Prostate gland (tissue), 2 donors: ENCODE measurements at regions not wholly inside any gene's neighbourhood (a gene's known extent, or its start where the extent isn't known, plus 50 kb on each side); places are given as distances from the start of the nearest gene placed in this dataset.

Experiments used
- DNase-seq: peaks from one replicate; pipeline ENCODE4 v3.0.0-alpha.2; 2019; ENCODE audit warnings: low spot score
- H3K27ac ChIP-seq, 2 donors: fragments of 200-600 bp; sonication (generic); 2 replicates each; pipeline ENCODE4 v1.5.1; 2017 to 2019
- H3K27me3 ChIP-seq: fragments of 200-600 bp; sonication (generic); replicated peaks from 2 replicates; pipeline ENCODE4 v1.5.1; 2019; ENCODE audit not compliant: insufficient read depth
- H3K36me3 ChIP-seq, 2 donors: fragments of 200-600 bp; sonication (generic); 1 replicate in 1 of 2; 2 replicates in 1 of 2; pipeline versions ENCODE4 v1.5.1 to v1.8.1; 2017 to 2019
- H3K4me1 ChIP-seq: fragments of 200-600 bp; sonication (generic); replicated peaks from 2 replicates; pipeline ENCODE4 v1.5.1; 2019
- H3K4me3 ChIP-seq, 2 donors: fragments of 200-600 bp; sonication (generic); 2 replicates each; pipeline ENCODE4 v1.5.1; 2017 to 2019
- H3K9me3 ChIP-seq: fragments of 200-600 bp; sonication (generic); 2 replicates; pipeline ENCODE4 v1.5.1; 2017
- CTCF ChIP-seq, 4 experiments: fragments of 200-600 bp in 2 of 4; fragments of 450-650 bp in 2 of 4; sonication (generic) in 2 of 4; IDR thresholded peaks; 1 replicate in 3 of 4; 2 replicates in 1 of 4; pipeline ENCODE4 v1.5.1; 2016 to 2019; ENCODE audit warnings: antibody characterized with exemption in 4 of 4, mild to moderate bottlenecking in 2 of 4, moderate library complexity in 2 of 4
- POLR2A ChIP-seq: fragments of 450-650 bp; IDR thresholded peaks from one replicate; pipeline ENCODE4 v1.6.1; 2016; ENCODE audit warnings: antibody characterized with exemption, mild to moderate bottlenecking
- POLR2AphosphoS5 ChIP-seq: sonication (generic); formaldehyde crosslinking; IDR thresholded peaks from one replicate; pipeline ENCODE4 v1.6.1; 2017; ENCODE audit warnings: antibody characterized with exemption
- WGBS: methylation state at CpG from one replicate; pipeline ENCODE4 v1.1.5; 2018; 5-methylcytosine and 5-hydroxymethylcytosine counted together
- intact Hi-C: fragments of 100-400 bp; cut with DNase I; formaldehyde crosslinking; loops from one replicate; pipeline ENCODE4 v1.14.2; 2022

DNA sequence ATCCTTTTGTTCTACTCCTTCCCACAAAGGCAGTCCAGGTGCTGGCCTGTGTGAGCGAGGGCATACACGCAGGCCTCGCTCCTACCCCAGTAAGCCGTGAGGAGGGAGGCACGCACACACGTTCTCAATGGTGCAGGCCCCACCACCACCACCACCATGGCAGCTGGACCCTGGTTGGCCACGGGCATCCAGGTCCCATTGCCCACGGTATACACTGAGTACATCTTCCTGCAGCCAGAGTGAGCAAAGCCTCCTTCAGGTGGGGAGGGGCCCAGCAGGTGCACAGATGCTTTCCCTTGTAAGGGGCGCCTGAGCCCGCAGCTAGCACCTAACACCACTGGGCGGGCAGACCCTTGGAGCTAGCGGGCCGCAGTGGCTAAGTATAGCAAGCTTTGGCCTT is 373.3 kb upstream of the MKI67 start:
- WGBS = 85% methylated on average over 13 of the region's 13 CpGs
- H3K4me3 ChIP-seq = no peak overlapping the region
- H3K9me3 ChIP-seq = no peaks in the 10 kb centered on the region
- DNase-seq = no peak
- no peak overlapping the region for H3K27ac ChIP-seq
- no peak for TF ChIP-seq POLR2A
- TF ChIP-seq POLR2AphosphoS5 = no peak
- no peak for TF ChIP-seq CTCF (IDR thresholded peaks at IDR 0.05)
- no peaks in the 10 kb centered on the region for H3K4me1 ChIP-seq
- no peaks in the 10 kb centered on the region for H3K36me3 ChIP-seq
- intact Hi-C loops = no loop called here
- H3K27me3 ChIP-seq = no peaks in the 10 kb centered on the region

DNA sequence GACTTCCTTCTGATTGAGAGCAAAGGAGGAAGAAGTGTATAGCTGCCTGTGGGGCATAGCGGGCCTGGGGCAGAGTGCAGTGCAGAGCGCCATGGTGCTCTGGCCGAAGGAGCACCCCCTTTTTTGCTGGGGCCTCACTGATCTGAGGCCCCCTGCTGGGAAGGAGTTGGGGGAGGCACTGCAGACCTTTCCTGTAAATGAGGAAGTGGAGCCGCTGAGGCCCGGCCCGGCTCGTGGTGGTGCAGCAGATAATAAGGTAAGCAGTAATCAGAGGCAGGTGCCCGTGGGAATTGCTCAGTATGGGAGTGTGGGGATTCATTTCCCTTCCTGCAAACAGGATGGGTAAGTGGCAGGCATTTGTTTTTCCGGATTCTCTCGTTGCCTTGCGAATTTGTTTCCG is 373.7 kb upstream of the MKI67 start:
- no peaks in the 10 kb centered on the region for H3K27me3 ChIP-seq
- H3K36me3 ChIP-seq = no peaks in the 10 kb centered on the region
- TF ChIP-seq POLR2A (no peak), POLR2AphosphoS5 (no peak), CTCF (IDR thresholded peaks at IDR 0.05) (no peak)
- no peak overlapping the region for H3K4me3 ChIP-seq
- H3K27ac ChIP-seq = no peak overlapping the region
- no peaks in the 10 kb centered on the region for H3K4me1 ChIP-seq
- no peak for DNase-seq
- H3K9me3 ChIP-seq = no peaks in the 10 kb centered on the region
- 89% methylated on average over 12 of the region's 12 CpGs for WGBS
- intact Hi-C loops = no loop called here

- H3K27ac ChIP-seq = no peak overlapping the region
- H3K9me3 ChIP-seq = no peaks in the 10 kb centered on the region
- intact Hi-C loops = no loop called here
- no peak for DNase-seq
- no peaks in the 10 kb centered on the region for H3K27me3 ChIP-seq
- no peaks in the 10 kb centered on the region for H3K36me3 ChIP-seq
- TF ChIP-seq POLR2AphosphoS5 (no peak), POLR2A (no peak), CTCF (IDR thresholded peaks at IDR 0.05) (no peak)
- WGBS = 93% methylated on average over 18 of the region's 18 CpGs
- H3K4me3 ChIP-seq = no peak overlapping the region
- no peaks in the 10 kb centered on the region for H3K4me1 ChIP-seq
These were observed 374.4 kb upstream of the MKI67 start for GRCh38 chr10:128500642-128501041.

DNA sequence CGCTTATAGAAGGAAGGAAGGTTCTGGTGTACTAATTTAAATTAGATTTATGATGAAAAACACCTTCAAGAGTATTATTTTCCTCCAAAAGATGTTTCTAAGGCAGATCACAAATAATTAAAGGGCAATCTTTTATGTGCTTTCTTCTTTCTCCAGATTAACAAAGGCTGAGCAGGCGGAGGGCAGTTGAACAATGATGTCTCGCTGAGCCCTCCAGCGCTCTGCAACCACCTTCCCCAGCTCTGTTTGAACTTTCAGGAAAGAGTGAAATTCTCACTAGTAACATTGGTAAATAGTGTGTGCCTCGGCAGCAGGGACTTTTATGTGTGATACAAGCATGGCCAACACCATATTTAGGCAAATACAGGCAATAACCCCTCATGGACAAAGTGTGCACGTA is 379.1 kb upstream of the MKI67 start:
- Histone ChIP-seq H3K27ac (no peak overlapping the region), H3K9me3 (no peaks in the 10 kb centered on the region), H3K4me3 (no peak overlapping the region), H3K27me3 (no peaks in the 10 kb centered on the region), H3K4me1 (no peaks in the 10 kb centered on the region), H3K36me3 (no peaks in the 10 kb centered on the region)
- TF ChIP-seq POLR2AphosphoS5 (no peak), CTCF (IDR thresholded peaks at IDR 0.05) (no peak), POLR2A (no peak)
- intact Hi-C loops = no loop called here
- no peak for DNase-seq
- WGBS = 63% methylated on average over 6 of the region's 6 CpGs

DNA sequence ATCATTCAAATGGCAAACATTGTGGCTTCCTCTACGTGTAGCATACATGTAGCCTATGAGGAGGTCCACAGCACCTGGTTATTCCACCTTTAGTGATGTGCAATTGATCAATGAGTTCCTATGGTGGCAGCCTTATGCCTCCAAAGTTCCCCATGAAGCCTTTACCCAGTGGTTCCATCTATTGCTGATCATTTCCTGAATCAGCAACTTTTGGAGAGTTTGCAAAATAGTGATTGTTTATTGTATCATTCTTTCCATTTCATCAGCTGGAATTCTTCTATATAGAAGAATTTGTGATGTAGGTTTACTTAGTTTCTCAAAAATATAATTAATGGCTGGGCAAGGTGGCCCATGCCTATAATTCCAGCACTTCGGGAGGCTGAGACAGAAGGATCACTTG is 380.2 kb upstream of the MKI67 start:
- intact Hi-C loops = no loop called here
- WGBS = 96% methylated on average over 2 of the region's 2 CpGs
- TF ChIP-seq POLR2A (no peak), CTCF (IDR thresholded peaks at IDR 0.05) (no peak), POLR2AphosphoS5 (no peak)
- Histone ChIP-seq H3K27ac (no peak overlapping the region), H3K9me3 (no peaks in the 10 kb centered on the region), H3K27me3 (no peaks in the 10 kb centered on the region), H3K36me3 (no peaks in the 10 kb centered on the region), H3K4me3 (no peak overlapping the region), H3K4me1 (no peaks in the 10 kb centered on the region)
- DNase-seq = no peak
